Smooth muscle cell (in vitro differentiated cells): ENCODE measurements at regions not wholly inside any gene's neighbourhood (a gene's known extent, or its start where the extent isn't known, plus 50 kb on each side); places are given as distances from the start of the nearest gene placed in this dataset.

ENCODE experiments used
- DNase-seq: peaks from one replicate; lab custom pipeline; 2025; ENCODE audit not compliant: unreplicated experiment; lab: John Stamatoyannopoulos, UW
- H2AFZ ChIP-seq: fragments of 200-600 bp; sonication (generic); 2 replicates; pipeline ENCODE4 v1.6.0; 2016; ENCODE audit warnings: antibody characterized with exemption, low read depth, mild to moderate bottlenecking
- H3F3A ChIP-seq: fragments of 200-600 bp; sonication (generic); 2 replicates; pipeline ENCODE4 v1.6.0; 2017; ENCODE audit warnings: antibody characterized with exemption, low read depth
- H3K27ac ChIP-seq: fragments of 200-600 bp; sonication (generic); 2 replicates; pipeline ENCODE4 v1.5.1; 2016; ENCODE audit warnings: low read depth, mild to moderate bottlenecking
- H3K27me3 ChIP-seq: fragments of 200-600 bp; sonication (generic); 2 replicates; pipeline ENCODE4 v1.6.1; 2016; ENCODE audit warnings: low read depth, mild to moderate bottlenecking
- H3K36me3 ChIP-seq: fragments of 200-600 bp; sonication (generic); 2 replicates; pipeline ENCODE4 v1.5.1; 2016; ENCODE audit warnings: low read depth
- H3K4me1 ChIP-seq: fragments of 200-600 bp; sonication (generic); 2 replicates; pipeline ENCODE4 v1.5.1; 2016; ENCODE audit warnings: low read depth
- H3K4me2 ChIP-seq: fragments of 200-600 bp; sonication (generic); 2 replicates; pipeline ENCODE4 v1.6.0; 2016; ENCODE audit warnings: mild to moderate bottlenecking
- H3K4me3 ChIP-seq: fragments of 200-600 bp; sonication (generic); 2 replicates; pipeline ENCODE4 v1.5.1; 2016; ENCODE audit warnings: mild to moderate bottlenecking
- H3K79me2 ChIP-seq: fragments of 200-600 bp; sonication (generic); 2 replicates; pipeline ENCODE4 v1.6.0; 2016; ENCODE audit warnings: low read depth, mild to moderate bottlenecking
- H3K9ac ChIP-seq: fragments of 200-600 bp; sonication (generic); 2 replicates; pipeline ENCODE4 v1.6.0; 2016; ENCODE audit warnings: low read depth
- H3K9me3 ChIP-seq: fragments of 200-600 bp; sonication (generic); replicated peaks from 2 replicates; pipeline ENCODE4 v1.5.1; 2016; ENCODE audit warnings: low read depth
- H4K20me1 ChIP-seq: fragments of 200-600 bp; sonication (generic); 2 replicates; pipeline ENCODE4 v1.6.0; 2016; ENCODE audit warnings: low read depth
- WGBS: methylation state at CpG from one replicate; pipeline ENCODE4 v1.1.7; 2016; ENCODE audit warnings: low lambda C conversion rate; 5-methylcytosine and 5-hydroxymethylcytosine counted together
- TF ChIP-seq, protein P1 (sequence below): fragments of 200-600 bp; sonication (generic); IDR thresholded peaks from 2 replicates; pipeline ENCODE4 v1.5.1; 2017; ENCODE audit warnings: borderline replicate concordance, mild to moderate bottlenecking, antibody characterized with exemption; ENCODE audit not compliant: insufficient read depth, poor library complexity, severe bottlenecking

DNA sequence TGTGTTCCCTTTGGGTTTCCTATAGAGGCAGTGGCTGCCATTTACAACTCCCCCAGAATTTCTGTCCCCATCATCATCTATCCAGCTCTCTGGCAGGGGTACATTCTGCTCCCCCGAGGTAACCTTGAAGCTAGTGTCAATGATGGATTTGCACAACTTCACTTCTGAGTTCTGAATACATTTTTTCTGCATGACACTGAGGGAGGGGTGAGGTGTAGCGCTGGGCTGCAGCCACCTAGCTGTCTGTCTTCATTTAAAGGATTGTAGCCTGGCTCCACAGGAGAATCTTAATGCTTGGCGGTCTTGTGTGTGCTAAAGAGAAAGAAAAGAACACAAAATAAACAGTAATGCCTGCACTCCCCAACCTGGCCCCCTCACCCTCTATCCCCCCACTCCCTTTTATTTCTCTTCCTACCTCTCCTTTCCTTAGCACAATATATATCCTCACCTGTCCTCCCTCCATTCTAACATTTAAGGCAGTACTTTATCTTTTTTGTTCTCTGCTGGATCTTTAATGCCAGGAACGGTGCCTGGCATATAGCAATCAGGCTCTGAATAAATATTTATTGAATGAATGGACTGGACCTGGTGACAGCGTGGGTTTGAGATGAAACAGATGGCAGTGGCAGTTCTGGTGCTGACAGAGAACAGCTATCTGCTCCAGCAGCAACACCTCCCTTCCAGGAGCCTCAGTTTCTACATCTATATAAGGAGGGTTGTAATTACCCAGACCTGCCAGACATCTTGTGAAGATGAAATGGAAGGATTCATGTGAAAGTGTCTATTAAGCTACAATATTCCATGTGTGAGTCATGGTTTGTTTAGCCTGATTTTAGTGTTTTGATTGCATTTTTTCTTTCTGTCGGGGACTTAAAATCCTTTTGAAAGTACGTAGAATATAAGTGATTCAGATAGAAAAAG is 163.5 kb upstream of the CDH11 start:
- peaks cover 69% of the 10 kb centered on the region for H3K79me2 ChIP-seq
- peaks cover 48% of the 10 kb centered on the region for H3K4me1 ChIP-seq
- peaks cover 98% of the 10 kb centered on the region for H4K20me1 ChIP-seq
- no peaks in the 10 kb centered on the region for H3K9me3 ChIP-seq
- H3F3A ChIP-seq = peaks cover 22% of the 10 kb centered on the region
- peak overlapping the region; percentile 78 for H3K4me2 ChIP-seq
- WGBS = 24% methylated on average over 7 of the region's 7 CpGs
- H2AFZ ChIP-seq = no peak overlapping the region
- TF ChIP-seq, protein P1, sequence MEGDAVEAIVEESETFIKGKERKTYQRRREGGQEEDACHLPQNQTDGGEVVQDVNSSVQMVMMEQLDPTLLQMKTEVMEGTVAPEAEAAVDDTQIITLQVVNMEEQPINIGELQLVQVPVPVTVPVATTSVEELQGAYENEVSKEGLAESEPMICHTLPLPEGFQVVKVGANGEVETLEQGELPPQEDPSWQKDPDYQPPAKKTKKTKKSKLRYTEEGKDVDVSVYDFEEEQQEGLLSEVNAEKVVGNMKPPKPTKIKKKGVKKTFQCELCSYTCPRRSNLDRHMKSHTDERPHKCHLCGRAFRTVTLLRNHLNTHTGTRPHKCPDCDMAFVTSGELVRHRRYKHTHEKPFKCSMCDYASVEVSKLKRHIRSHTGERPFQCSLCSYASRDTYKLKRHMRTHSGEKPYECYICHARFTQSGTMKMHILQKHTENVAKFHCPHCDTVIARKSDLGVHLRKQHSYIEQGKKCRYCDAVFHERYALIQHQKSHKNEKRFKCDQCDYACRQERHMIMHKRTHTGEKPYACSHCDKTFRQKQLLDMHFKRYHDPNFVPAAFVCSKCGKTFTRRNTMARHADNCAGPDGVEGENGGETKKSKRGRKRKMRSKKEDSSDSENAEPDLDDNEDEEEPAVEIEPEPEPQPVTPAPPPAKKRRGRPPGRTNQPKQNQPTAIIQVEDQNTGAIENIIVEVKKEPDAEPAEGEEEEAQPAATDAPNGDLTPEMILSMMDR = no peak
- H3K36me3 ChIP-seq = no peaks in the 10 kb centered on the region
- peak overlapping the region; percentile 8 for H3K4me3 ChIP-seq
- no peak for DNase-seq
- H3K27ac ChIP-seq = peak overlapping the region; percentile 88
- no peaks in the 10 kb centered on the region for H3K27me3 ChIP-seq
- peak overlapping the region; percentile 27 for H3K9ac ChIP-seq

GRCh38 chr16:65284626-65285025 is 162.8 kb upstream of the CDH11 start:
- no peak for DNase-seq
- Histone ChIP-seq H3K4me1 (peaks cover 52% of the 10 kb centered on the region), H3K9ac (peak overlapping the region; percentile 27), H2AFZ (no peak overlapping the region), H3K36me3 (no peaks in the 10 kb centered on the region), H3K9me3 (no peaks in the 10 kb centered on the region), H3K27ac (peak overlapping the region; percentile 88), H4K20me1 (peaks cover 98% of the 10 kb centered on the region), H3K4me3 (no peak overlapping the region), H3K79me2 (peaks cover 69% of the 10 kb centered on the region), H3K4me2 (peak overlapping the region; percentile 78), H3F3A (peaks cover 22% of the 10 kb centered on the region), H3K27me3 (no peaks in the 10 kb centered on the region)
- TF ChIP-seq, protein P1 = no peak
- 33% methylated on average over 8 of the region's 8 CpGs for WGBS

DNA sequence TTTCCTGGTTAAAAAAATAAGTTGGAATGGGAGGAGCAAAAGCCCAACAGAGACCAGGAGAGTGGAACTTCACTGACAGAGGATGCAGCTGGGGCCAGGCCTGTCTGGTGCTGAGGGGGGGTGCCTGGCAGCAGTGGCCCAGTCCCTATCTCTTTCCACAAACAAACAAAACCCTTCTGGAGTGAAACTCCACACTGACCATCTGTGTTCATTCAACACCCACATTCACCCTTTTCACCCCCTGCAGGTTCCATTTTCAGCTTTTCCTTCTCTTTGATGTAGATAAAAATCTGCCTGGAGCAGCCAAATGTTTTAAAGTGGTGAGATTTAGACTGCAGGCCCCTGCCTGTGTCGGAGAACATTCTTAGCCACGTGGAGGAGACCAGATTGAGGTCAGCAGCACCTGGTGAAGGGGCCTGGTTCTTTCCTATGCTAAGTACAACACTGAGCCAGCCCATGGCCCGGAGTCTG is 161.4 kb upstream of the CDH11 start:
- DNase-seq = no peak
- no peaks in the 10 kb centered on the region for H3K36me3 ChIP-seq
- no peak overlapping the region for H3K9ac ChIP-seq
- TF ChIP-seq, protein P1 = no peak
- H3F3A ChIP-seq = peaks cover 22% of the 10 kb centered on the region
- WGBS = 3% methylated on average over 3 of the region's 3 CpGs
- H3K27me3 ChIP-seq = no peaks in the 10 kb centered on the region
- peaks cover 93% of the 10 kb centered on the region for H4K20me1 ChIP-seq
- H3K79me2 ChIP-seq = peaks cover 66% of the 10 kb centered on the region
- no peak overlapping the region for H2AFZ ChIP-seq
- H3K4me1 ChIP-seq = peaks cover 52% of the 10 kb centered on the region
- no peak overlapping the region for H3K4me3 ChIP-seq
- no peaks in the 10 kb centered on the region for H3K9me3 ChIP-seq
- H3K4me2 ChIP-seq = peak overlapping the region; percentile 41
- peak overlapping the region; percentile 88 for H3K27ac ChIP-seq
